Esophagus muscularis mucosa (tissue), 4 donors: ENCODE measurements at regions not wholly inside any gene's neighbourhood (a gene's known extent, or its start where the extent isn't known, plus 50 kb on each side); places are given as distances from the start of the nearest gene placed in this dataset.

Source experiments
- DNase-seq: peaks from one replicate; pipeline ENCODE4 v3.0.0-alpha.2; 2017; ENCODE audit errors: extremely low spot score
- H3K27ac ChIP-seq, 4 donors: fragments of 200-600 bp; sonication (generic); replicated peaks in 1 of 4; 1 replicate in 3 of 4; 2 replicates in 1 of 4; pipeline ENCODE4 v1.5.1; 2016 to 2019; ENCODE audit warnings: mild to moderate bottlenecking in 1 of 4
- H3K27me3 ChIP-seq, 4 donors: fragments of 200-600 bp; sonication (generic); one replicate each; pipeline versions ENCODE4 v1.5.1 to v1.6.0; 2016 to 2019
- H3K36me3 ChIP-seq, 4 donors: fragments of 200-600 bp; sonication (generic); one replicate each; pipeline ENCODE4 v1.5.1; 2016 to 2019
- H3K4me1 ChIP-seq, 4 donors: fragments of 200-600 bp; sonication (generic); one replicate each; pipeline ENCODE4 v1.5.1; 2016 to 2019
- H3K4me3 ChIP-seq, 4 donors: fragments of 200-600 bp; sonication (generic); 1 replicate in 2 of 4; 2 replicates in 2 of 4; pipeline ENCODE4 v1.5.1; 2016 to 2019; ENCODE audit warnings: mild to moderate bottlenecking in 4 of 4, moderate library complexity in 1 of 4
- H3K9me3 ChIP-seq, 4 donors: fragments of 200-600 bp; sonication (generic); 1 replicate in 3 of 4; 2 replicates in 1 of 4; pipeline ENCODE4 v1.5.1; 2016 to 2019
- EP300 ChIP-seq: sonication (generic); formaldehyde crosslinking; IDR thresholded peaks from one replicate; pipeline ENCODE4 v1.6.1; 2017; ENCODE audit warnings: antibody characterized with exemption
- POLR2A ChIP-seq: fragments of 450-650 bp; IDR thresholded peaks from one replicate; pipeline ENCODE4 v1.6.1; 2017; ENCODE audit warnings: antibody characterized with exemption, moderate library complexity, mild to moderate bottlenecking, low read depth
- POLR2AphosphoS5 ChIP-seq, 2 donors: sonication (generic); formaldehyde crosslinking; IDR thresholded peaks; one replicate each; pipeline ENCODE4 v1.6.1; 2017; ENCODE audit warnings: antibody characterized with exemption in 2 of 2
- WGBS: methylation state at CpG from one replicate; pipeline ENCODE4 v1.1.5; 2018; 5-methylcytosine and 5-hydroxymethylcytosine counted together
- intact Hi-C: fragments of 100-400 bp; cut with DNase I; formaldehyde crosslinking; loops from one replicate; pipeline ENCODE4 v1.15.1; 2023
- TF ChIP-seq, protein P1 (sequence below), 3 experiments: fragments of 200-600 bp in 2 of 3; fragments of 450-650 bp in 1 of 3; sonication (generic) in 2 of 3; IDR thresholded peaks; one replicate each; pipeline ENCODE4 v1.5.1; 2017 to 2019; ENCODE audit warnings: antibody characterized with exemption in 3 of 3, mild to moderate bottlenecking in 2 of 3, moderate library complexity in 1 of 3

DNA sequence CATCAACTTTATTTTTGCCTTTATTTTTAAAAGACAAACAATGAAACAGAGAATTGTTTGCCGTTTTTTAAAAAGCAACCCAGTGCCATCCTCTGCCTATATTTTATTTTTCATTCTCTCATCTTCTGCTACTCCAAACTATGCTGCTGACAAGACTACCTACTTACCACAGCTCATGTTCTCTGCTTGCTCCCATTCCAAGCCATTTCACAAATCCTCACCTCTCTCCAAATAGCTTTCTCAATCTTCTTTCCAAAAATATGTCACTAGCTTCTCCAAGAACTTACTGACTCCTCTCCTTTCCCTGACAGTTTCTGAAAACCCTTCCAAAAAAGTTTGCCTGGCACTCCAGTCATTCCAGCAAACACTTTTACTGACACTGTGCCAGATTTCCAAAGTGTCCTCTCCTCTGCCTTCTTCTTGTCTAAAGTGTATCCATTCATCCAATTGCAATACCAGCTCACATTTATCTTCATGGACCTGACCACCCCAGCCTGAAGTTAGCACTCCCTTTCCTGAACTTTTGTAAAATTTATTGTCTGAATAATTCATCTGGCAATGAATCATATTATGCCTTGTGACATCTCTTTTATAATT lies 766.5 kb upstream of the B3GALT2 start:
- Histone ChIP-seq H3K27ac (no peak overlapping the region), H3K36me3 (no peaks in the 10 kb centered on the region), H3K4me3 (no peak overlapping the region), H3K27me3 (no peaks in the 10 kb centered on the region), H3K4me1 (peaks cover 0 to 22% (median 9%) of the 10 kb centered on the region in 4 donors), H3K9me3 (no peaks in the 10 kb centered on the region)
- no peak for DNase-seq
- TF ChIP-seq POLR2AphosphoS5 (IDR thresholded peaks at IDR 0.05) (no peak), EP300 (no peak), POLR2A (no peak)
- TF ChIP-seq, protein P1, sequence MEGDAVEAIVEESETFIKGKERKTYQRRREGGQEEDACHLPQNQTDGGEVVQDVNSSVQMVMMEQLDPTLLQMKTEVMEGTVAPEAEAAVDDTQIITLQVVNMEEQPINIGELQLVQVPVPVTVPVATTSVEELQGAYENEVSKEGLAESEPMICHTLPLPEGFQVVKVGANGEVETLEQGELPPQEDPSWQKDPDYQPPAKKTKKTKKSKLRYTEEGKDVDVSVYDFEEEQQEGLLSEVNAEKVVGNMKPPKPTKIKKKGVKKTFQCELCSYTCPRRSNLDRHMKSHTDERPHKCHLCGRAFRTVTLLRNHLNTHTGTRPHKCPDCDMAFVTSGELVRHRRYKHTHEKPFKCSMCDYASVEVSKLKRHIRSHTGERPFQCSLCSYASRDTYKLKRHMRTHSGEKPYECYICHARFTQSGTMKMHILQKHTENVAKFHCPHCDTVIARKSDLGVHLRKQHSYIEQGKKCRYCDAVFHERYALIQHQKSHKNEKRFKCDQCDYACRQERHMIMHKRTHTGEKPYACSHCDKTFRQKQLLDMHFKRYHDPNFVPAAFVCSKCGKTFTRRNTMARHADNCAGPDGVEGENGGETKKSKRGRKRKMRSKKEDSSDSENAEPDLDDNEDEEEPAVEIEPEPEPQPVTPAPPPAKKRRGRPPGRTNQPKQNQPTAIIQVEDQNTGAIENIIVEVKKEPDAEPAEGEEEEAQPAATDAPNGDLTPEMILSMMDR (IDR thresholded peaks at IDR 0.05): no peak
- intact Hi-C loops: no loop called here
- WGBS: 58% methylated on average over 1 of the region's 1 CpG

- no peak for DNase-seq
- Histone ChIP-seq H3K36me3 (no peaks in the 10 kb centered on the region), H3K9me3 (no peaks in the 10 kb centered on the region), H3K27me3 (no peaks in the 10 kb centered on the region), H3K4me3 (no peak overlapping the region), H3K27ac (no peak overlapping the region), H3K4me1 (peaks cover 0 to 22% (median 9%) of the 10 kb centered on the region in 4 donors)
- TF ChIP-seq POLR2AphosphoS5 (IDR thresholded peaks at IDR 0.05) (no peak), EP300 (no peak), POLR2A (no peak)
- TF ChIP-seq, protein P1 (IDR thresholded peaks at IDR 0.05): no peak
- WGBS: 82% methylated on average over 3 of the region's 3 CpGs
- intact Hi-C loops: no loop called here
Observed at GRCh38 chr1:193951984-193952383, 765.6 kb upstream of the B3GALT2 start.

- Histone ChIP-seq H3K9me3 (no peaks in the 10 kb centered on the region), H3K4me3 (no peak overlapping the region), H3K36me3 (no peaks in the 10 kb centered on the region), H3K27ac (no peak overlapping the region), H3K27me3 (no peaks in the 10 kb centered on the region), H3K4me1 (no peaks in the 10 kb centered on the region)
- intact Hi-C loops: no loop called here
- TF ChIP-seq POLR2AphosphoS5 (IDR thresholded peaks at IDR 0.05) (no peak), POLR2A (no peak), EP300 (no peak)
- TF ChIP-seq, protein P1 (IDR thresholded peaks at IDR 0.05): no peak
- DNase-seq: no peak
Observed at GRCh38 chr1:193944454-193944853, 758.0 kb upstream of the B3GALT2 start.

DNA sequence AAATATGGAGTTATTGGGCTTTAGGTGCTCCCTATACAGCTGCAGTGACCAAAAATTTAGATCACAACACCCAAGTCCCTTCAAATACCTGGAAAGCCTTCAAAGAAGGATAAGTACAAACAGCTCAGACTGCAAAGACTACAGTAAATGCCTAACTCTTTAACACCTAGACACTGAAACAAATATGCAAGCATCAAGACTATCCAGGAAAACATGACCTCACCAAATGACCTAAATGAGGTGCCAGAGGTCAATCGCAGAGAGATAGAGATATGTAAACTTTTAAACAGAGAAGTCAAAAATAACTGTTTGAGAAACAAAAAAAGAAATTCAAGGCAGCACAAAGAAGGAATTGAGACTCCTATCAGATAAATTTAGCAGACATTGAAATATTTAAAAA lies 753.8 kb upstream of the B3GALT2 start:
- H3K36me3 ChIP-seq: no peaks in the 10 kb centered on the region
- no peak overlapping the region for H3K4me3 ChIP-seq
- no peaks in the 10 kb centered on the region for H3K4me1 ChIP-seq
- intact Hi-C loops: no loop called here
- no peaks in the 10 kb centered on the region for H3K27me3 ChIP-seq
- DNase-seq: no peak
- H3K27ac ChIP-seq: no peak overlapping the region
- no peaks in the 10 kb centered on the region for H3K9me3 ChIP-seq
- TF ChIP-seq EP300: no peak
- TF ChIP-seq, protein P1 (IDR thresholded peaks at IDR 0.05): no peak
- TF ChIP-seq POLR2AphosphoS5 (IDR thresholded peaks at IDR 0.05): no peak
- TF ChIP-seq POLR2A: no peak
- 86% methylated on average over 1 of the region's 1 CpG for WGBS

DNA sequence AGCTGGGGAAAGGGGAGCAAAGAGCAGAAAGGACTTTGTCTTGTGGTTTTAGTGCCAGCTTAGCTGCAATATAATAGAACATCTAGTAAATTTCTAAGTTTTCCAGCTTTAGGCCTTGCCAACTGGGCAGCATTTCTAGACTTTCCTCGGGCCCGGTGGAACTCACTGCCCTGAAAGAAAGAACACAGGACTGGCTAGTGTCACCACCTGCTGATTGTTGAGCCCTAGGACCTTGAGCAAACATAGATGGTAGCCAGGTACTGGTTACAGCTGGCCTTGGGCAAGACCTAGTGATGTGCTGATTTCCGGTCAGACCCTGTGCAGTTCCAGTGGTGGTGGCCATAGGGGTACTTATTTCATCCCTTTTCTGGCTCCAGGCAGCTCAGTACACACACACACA lies 753.2 kb upstream of the B3GALT2 start:
- TF ChIP-seq EP300: no peak
- TF ChIP-seq POLR2AphosphoS5 (IDR thresholded peaks at IDR 0.05): no peak
- TF ChIP-seq, protein P1 (IDR thresholded peaks at IDR 0.05): no peak
- H3K4me3 ChIP-seq: no peak overlapping the region
- intact Hi-C loops: no loop called here
- H3K27me3 ChIP-seq: no peaks in the 10 kb centered on the region
- no peak overlapping the region for H3K27ac ChIP-seq
- no peaks in the 10 kb centered on the region for H3K36me3 ChIP-seq
- no peaks in the 10 kb centered on the region for H3K4me1 ChIP-seq
- H3K9me3 ChIP-seq: no peaks in the 10 kb centered on the region
- 93% methylated on average over 2 of the region's 3 CpGs for WGBS
- no peak for DNase-seq
